SK-N-SH (cell line): ENCODE measurements at regions not wholly inside any gene's neighbourhood (a gene's known extent, or its start where the extent isn't known, plus 50 kb on each side); places are given as distances from the start of the nearest gene placed in this dataset.

Source experiments
- CTCF ChIA-PET: fragments of 300-600, 350-600 bp; formaldehyde crosslinking; extraction: SDS; loops from one replicate; lab custom pipeline; 2021; lab: Yijun Ruan, JAX
- POLR2A ChIA-PET: fragments of 350-600 bp; sonication (Branson Sonifier 250); formaldehyde crosslinking; extraction: SDS; loops from one replicate; lab custom pipeline; 2020; ENCODE audit warnings: antibody characterized with exemption, inconsistent platforms; lab: Yijun Ruan, JAX
- DNase-seq: peaks from one replicate; pipeline ENCODE4 v3.0.0; 2012
- H2AFZ ChIP-seq: fragments of 200-600 bp; sonication (generic); 2 replicates; pipeline ENCODE4 v1.8.1; 2016; ENCODE audit warnings: antibody characterized with exemption, mild to moderate bottlenecking, low read depth
- H3F3A ChIP-seq: fragments of 200-600 bp; sonication (generic); replicated peaks from 2 replicates; pipeline ENCODE3; 2016; ENCODE audit warnings: antibody characterized with exemption, mild to moderate bottlenecking; ENCODE audit not compliant: insufficient read depth
- H3K27ac ChIP-seq, 2 experiments: fragments of 200-500 bp in 1 of 2; fragments of 200-600 bp in 1 of 2; sonication (Bioruptor generic) in 1 of 2; sonication (generic), shearing (Covaris generic) in 1 of 2; 2 replicates each; pipeline versions ENCODE4 v1.5.1 to v1.6.1; 2014 to 2016; ENCODE audit warnings: low read depth in 2 of 2, inconsistent platforms in 1 of 2, low read length in 1 of 2, mild to moderate bottlenecking in 1 of 2, mixed read lengths in 1 of 2
- H3K27me3 ChIP-seq: fragments of 200-600 bp; sonication (generic), shearing (Covaris generic); 2 replicates; pipeline ENCODE4 v1.6.1; 2016; ENCODE audit warnings: mixed run types; ENCODE audit not compliant: insufficient read depth
- H3K36me3 ChIP-seq, 2 experiments: fragments of 200-500 bp in 1 of 2; fragments of 200-600 bp in 1 of 2; sonication (Bioruptor generic) in 1 of 2; sonication (generic) in 1 of 2; replicated peaks in 1 of 2; 2 replicates each; pipeline versions ENCODE3 to v1.5.1; 2014 to 2016; ENCODE audit warnings: low read length in 1 of 2, mild to moderate bottlenecking in 1 of 2; ENCODE audit not compliant: insufficient read depth in 2 of 2, control insufficient read depth in 1 of 2
- H3K4me1 ChIP-seq, 2 experiments: fragments of 200-500 bp in 1 of 2; fragments of 200-600 bp in 1 of 2; sonication (Bioruptor generic) in 1 of 2; sonication (generic), shearing (Covaris generic) in 1 of 2; 2 replicates each; pipeline versions ENCODE4 v1.5.1 to v1.6.1; 2014 to 2016; ENCODE audit warnings: low read depth in 1 of 2, low read length in 1 of 2, mixed run types in 1 of 2; ENCODE audit not compliant: insufficient read depth in 2 of 2, control insufficient read depth in 1 of 2
- H3K4me2 ChIP-seq: fragments of 200-600 bp; sonication (generic), shearing (Covaris generic); 2 replicates; pipeline ENCODE4 v1.6.1; 2017; ENCODE audit warnings: mixed run types
- H3K4me3 ChIP-seq, 2 experiments: fragments of 200-500 bp in 1 of 2; fragments of 200-600 bp in 1 of 2; sonication (Bioruptor generic) in 1 of 2; sonication (generic), shearing (Covaris generic) in 1 of 2; 2 replicates each; pipeline versions ENCODE4 v1.5.1 to v1.8.1; 2014 to 2016; ENCODE audit warnings: low read depth in 2 of 2, inconsistent platforms in 1 of 2, low read length in 1 of 2, mild to moderate bottlenecking in 1 of 2, mixed read lengths in 1 of 2, moderate library complexity in 1 of 2
- H3K79me2 ChIP-seq: fragments of 200-600 bp; sonication (generic); 2 replicates; pipeline ENCODE4 v1.8.1; 2017; ENCODE audit warnings: mild to moderate bottlenecking; ENCODE audit not compliant: insufficient read depth
- H3K9ac ChIP-seq: fragments of 200-600 bp; sonication (generic); 2 replicates; pipeline ENCODE4 v1.6.1; 2017; ENCODE audit warnings: mixed run types
- H3K9me2 ChIP-seq: fragments of 200-600 bp; sonication (generic); 2 replicates; pipeline ENCODE4 v1.6.1; 2017; ENCODE audit warnings: mixed run types
- H3K9me3 ChIP-seq: fragments of 200-600 bp; sonication (generic); 2 replicates; pipeline ENCODE4 v1.6.1; 2017; ENCODE audit warnings: mixed run types, mild to moderate bottlenecking, moderate library complexity
- H4K20me1 ChIP-seq: fragments of 200-600 bp; sonication (generic); 2 replicates; pipeline ENCODE4 v1.6.1; 2017; ENCODE audit warnings: mild to moderate bottlenecking, mixed run types; ENCODE audit not compliant: insufficient read depth
- CHD2 ChIP-seq: fragments of 150-350 bp; IDR thresholded peaks from 2 replicates; pipeline ENCODE4 v1.6.1; 2018; ENCODE audit warnings: low read length; ENCODE audit not compliant: partially characterized antibody
- ELF1 ChIP-seq: IDR thresholded peaks from 2 replicates; pipeline ENCODE4 v1.4.0; 2012
- EP300 ChIP-seq, 2 experiments: IDR thresholded peaks; 2 replicates each; pipeline versions ENCODE4 v1.4.0 to v1.6.1; 2012; ENCODE audit warnings: borderline replicate concordance in 1 of 2, low read depth in 1 of 2, low read length in 1 of 2
- EZH2phosphoT487 ChIP-seq: fragments of 200-600 bp; sonication (generic); IDR thresholded peaks from 2 replicates; pipeline ENCODE4 v1.6.1; 2017; ENCODE audit warnings: low read depth, mixed run types, mild to moderate bottlenecking, antibody characterized with exemption, moderate library complexity, borderline replicate concordance
- FOXJ3 ChIP-seq: sonication (generic); formaldehyde crosslinking; IDR thresholded peaks from 2 replicates; pipeline ENCODE4 v1.5.1; 2020; ENCODE audit warnings: mild to moderate bottlenecking, missing genetic modification reagents
- GABPA ChIP-seq: IDR thresholded peaks from 2 replicates; pipeline ENCODE4 v1.4.0; 2012; ENCODE audit warnings: low read depth, mild to moderate bottlenecking
- MEF2A ChIP-seq: IDR thresholded peaks from 2 replicates; pipeline ENCODE4 v1.4.0; 2012; ENCODE audit warnings: low read depth, borderline replicate concordance
- NFIC ChIP-seq: IDR thresholded peaks from 2 replicates; pipeline ENCODE4 v1.4.0; 2012; ENCODE audit warnings: borderline replicate concordance
- POLR2AphosphoS5 ChIP-seq: IDR thresholded peaks from 2 replicates; pipeline ENCODE4 v1.6.1; 2012; ENCODE audit warnings: low read depth, low read length
- RAD21 ChIP-seq: IDR thresholded peaks from 2 replicates; pipeline ENCODE4 v1.6.1; 2012; ENCODE audit warnings: mild to moderate bottlenecking, low read length
- RXRA ChIP-seq: IDR thresholded peaks from 2 replicates; pipeline ENCODE4 v1.4.0; 2012; ENCODE audit warnings: low read depth, mild to moderate bottlenecking, borderline replicate concordance
- WGBS: methylation state at CpG from one replicate; pipeline ENCODE4 v1.1.6; 2017; ENCODE audit warnings: low lambda C conversion rate; 5-methylcytosine and 5-hydroxymethylcytosine counted together
- TF ChIP-seq, protein P1 (sequence below): IDR thresholded peaks from 2 replicates; pipeline ENCODE4 v1.4.0; 2012; ENCODE audit warnings: low read depth, borderline replicate concordance
- TF ChIP-seq, protein P2 (sequence below): IDR thresholded peaks from 2 replicates; pipeline ENCODE4 v1.4.0; 2012; ENCODE audit warnings: low read depth
- TF ChIP-seq, protein P3 (sequence below): IDR thresholded peaks from 2 replicates; pipeline ENCODE4 v1.4.0; 2012; ENCODE audit warnings: low read depth, borderline replicate concordance

DNA sequence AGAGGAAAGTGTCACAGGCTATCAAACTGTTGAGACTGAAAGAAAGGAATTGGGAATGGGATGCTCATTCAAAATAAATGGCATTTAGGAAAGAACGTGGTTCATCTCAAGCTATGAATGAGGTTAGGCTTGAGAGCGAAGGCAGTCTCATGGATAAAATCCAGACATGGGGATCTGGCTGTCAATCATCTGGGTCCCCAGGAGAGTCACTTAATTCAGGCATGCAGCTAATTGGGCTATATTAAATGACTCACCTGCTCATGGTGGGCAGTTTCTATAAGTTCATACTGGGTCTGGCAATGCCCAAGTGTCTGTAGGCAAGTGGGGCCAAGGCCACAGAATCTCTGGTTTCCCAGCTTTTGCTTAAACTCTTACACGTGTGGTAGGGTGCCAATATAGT, 286.5 kb upstream of the SEMA6A start:
- Histone ChIP-seq H3K4me2 (no peak overlapping the region), H3K36me3 (no peaks in the 10 kb centered on the region), H3K4me1 (peaks cover 0 to 6% of the 10 kb centered on the region in 2 experiments; a peak in 2 of 4 replicates), H3K27ac (no peak overlapping the region), H3K9me2 (no peaks in the 10 kb centered on the region), H3K79me2 (no peaks in the 10 kb centered on the region), H3K9me3 (no peaks in the 10 kb centered on the region), H3K4me3 (no peak overlapping the region), H4K20me1 (no peaks in the 10 kb centered on the region), H3F3A (no peaks in the 10 kb centered on the region), H2AFZ (no peak overlapping the region), H3K27me3 (no peaks in the 10 kb centered on the region), H3K9ac (no peak overlapping the region)
- CTCF ChIA-PET: interaction anchor here (1.1 to 1.4 kb wide), 2 partner anchors 15 to 196 kb away, joined by 4 read pairs; no protein-coding TSS in a partner anchor
- WGBS: 10% methylated on average over 3 of the region's 3 CpGs
- POLR2A ChIA-PET: no interaction called here
- TF ChIP-seq, protein P1, sequence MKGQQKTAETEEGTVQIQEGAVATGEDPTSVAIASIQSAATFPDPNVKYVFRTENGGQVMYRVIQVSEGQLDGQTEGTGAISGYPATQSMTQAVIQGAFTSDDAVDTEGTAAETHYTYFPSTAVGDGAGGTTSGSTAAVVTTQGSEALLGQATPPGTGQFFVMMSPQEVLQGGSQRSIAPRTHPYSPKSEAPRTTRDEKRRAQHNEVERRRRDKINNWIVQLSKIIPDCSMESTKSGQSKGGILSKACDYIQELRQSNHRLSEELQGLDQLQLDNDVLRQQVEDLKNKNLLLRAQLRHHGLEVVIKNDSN: no peak
- no peak for TF ChIP-seq EZH2phosphoT487
- no peak for DNase-seq

DNA sequence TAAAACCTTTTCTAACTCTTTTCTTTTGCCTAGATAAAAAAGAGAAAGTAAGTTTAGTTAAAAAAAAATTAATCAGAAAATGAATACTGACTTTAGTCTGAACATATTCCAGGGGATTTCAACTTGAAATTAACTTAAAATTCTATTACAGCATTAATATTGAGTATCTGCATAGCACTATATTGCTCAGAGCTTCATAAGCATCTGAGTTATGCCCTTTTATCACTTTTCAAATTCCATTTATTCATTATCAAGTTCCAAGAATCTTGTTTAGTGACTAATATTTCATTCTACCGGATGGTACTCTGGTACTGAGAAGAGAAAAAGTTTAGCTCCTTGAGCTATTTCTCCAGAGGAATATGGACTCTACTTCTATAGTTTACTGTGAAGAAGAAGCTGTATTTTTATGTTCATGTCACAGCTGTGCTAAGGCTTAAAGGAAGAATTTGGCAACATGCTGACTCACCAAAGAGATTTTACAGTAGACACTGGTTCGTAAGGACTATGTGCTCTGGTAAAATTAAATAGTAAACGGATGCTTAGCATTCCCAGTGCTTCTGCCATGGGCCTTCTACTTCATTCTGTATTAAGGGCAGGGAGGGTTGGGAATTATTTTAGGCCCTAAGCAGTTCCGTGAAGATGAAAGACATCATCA, 285.2 kb upstream of the SEMA6A start:
- Histone ChIP-seq H3K4me2 (no peak overlapping the region), H4K20me1 (no peaks in the 10 kb centered on the region), H3K9ac (no peak overlapping the region), H3K9me2 (no peaks in the 10 kb centered on the region), H3K4me3 (no peak overlapping the region), H3K27me3 (no peaks in the 10 kb centered on the region), H3K79me2 (no peaks in the 10 kb centered on the region), H3K4me1 (peaks cover 0 to 6% of the 10 kb centered on the region in 2 experiments; a peak in 2 of 4 replicates), H3F3A (no peaks in the 10 kb centered on the region), H3K27ac (no peak overlapping the region), H3K9me3 (no peaks in the 10 kb centered on the region), H3K36me3 (no peaks in the 10 kb centered on the region), H2AFZ (no peak overlapping the region)
- DNase-seq: no peak
- ChIA-PET POLR2A (no interaction called here), CTCF (no interaction called here)
- WGBS: 50% methylated on average over 4 of the region's 4 CpGs
- TF ChIP-seq MEF2A (no peak), FOXJ3 (CRISPR knock-in tag) (no peak), ELF1 (no peak), RXRA (no peak), EZH2phosphoT487 (no peak), RAD21 (no peak), POLR2AphosphoS5 (no peak), NFIC (no peak), EP300 (IDR thresholded peaks at IDR 0.05; ENCODE audit: borderline replicate concordance in 1 of 2, low read depth in 1 of 2, low read length in 1 of 2) (no peak), CHD2 (no peak), GABPA (no peak)
- TF ChIP-seq, protein P2, sequence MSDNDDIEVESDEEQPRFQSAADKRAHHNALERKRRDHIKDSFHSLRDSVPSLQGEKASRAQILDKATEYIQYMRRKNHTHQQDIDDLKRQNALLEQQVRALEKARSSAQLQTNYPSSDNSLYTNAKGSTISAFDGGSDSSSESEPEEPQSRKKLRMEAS: no peak
- TF ChIP-seq, protein P3, sequence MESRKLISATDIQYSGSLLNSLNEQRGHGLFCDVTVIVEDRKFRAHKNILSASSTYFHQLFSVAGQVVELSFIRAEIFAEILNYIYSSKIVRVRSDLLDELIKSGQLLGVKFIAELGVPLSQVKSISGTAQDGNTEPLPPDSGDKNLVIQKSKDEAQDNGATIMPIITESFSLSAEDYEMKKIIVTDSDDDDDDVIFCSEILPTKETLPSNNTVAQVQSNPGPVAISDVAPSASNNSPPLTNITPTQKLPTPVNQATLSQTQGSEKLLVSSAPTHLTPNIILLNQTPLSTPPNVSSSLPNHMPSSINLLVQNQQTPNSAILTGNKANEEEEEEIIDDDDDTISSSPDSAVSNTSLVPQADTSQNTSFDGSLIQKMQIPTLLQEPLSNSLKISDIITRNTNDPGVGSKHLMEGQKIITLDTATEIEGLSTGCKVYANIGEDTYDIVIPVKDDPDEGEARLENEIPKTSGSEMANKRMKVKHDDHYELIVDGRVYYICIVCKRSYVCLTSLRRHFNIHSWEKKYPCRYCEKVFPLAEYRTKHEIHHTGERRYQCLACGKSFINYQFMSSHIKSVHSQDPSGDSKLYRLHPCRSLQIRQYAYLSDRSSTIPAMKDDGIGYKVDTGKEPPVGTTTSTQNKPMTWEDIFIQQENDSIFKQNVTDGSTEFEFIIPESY: no peak
